ENCODE measurements at regions not wholly inside any gene's neighbourhood (a gene's known extent, or its start where the extent isn't known, plus 50 kb on each side); places are given as distances from the start of the nearest gene placed in this dataset.
A peak's percentile ranks its signal among the peaks of the same experiment; 100 is the strongest.

- POLR2A ChIA-PET = no interaction called here
These were observed 196.0 kb downstream of the NR4A2 start for GRCh38 chr2:156136566-156136965.

GRCh38 chr2:156134887-156135286 is 197.6 kb downstream of the NR4A2 start:
- CTCF ChIA-PET = interaction anchor here (0.6 kb wide), 1 partner anchor 450 kb away, joined by 3 read pairs; no protein-coding TSS in a partner anchor
- Histone ChIP-seq H3K27ac (ENCODE audit: extremely low read depth, low read depth, low read length) (no peak overlapping the region), H3K36me3 (ENCODE audit: control insufficient read depth in 2 of 2, insufficient read depth in 1 of 2, low read length in 2 of 2) (no peaks in the 10 kb centered on the region), H3K4me3 (ENCODE audit: low read depth, low read length) (no peak overlapping the region), H3K9me3 (ENCODE audit: control insufficient read depth, insufficient read depth, low read depth, low read length) (no peaks in the 10 kb centered on the region), H3K4me1 (ENCODE audit: control insufficient read depth, insufficient read depth, low read length) (no peaks in the 10 kb centered on the region)
- POLR2A ChIA-PET = no interaction called here
- TF ChIP-seq, protein P1, sequence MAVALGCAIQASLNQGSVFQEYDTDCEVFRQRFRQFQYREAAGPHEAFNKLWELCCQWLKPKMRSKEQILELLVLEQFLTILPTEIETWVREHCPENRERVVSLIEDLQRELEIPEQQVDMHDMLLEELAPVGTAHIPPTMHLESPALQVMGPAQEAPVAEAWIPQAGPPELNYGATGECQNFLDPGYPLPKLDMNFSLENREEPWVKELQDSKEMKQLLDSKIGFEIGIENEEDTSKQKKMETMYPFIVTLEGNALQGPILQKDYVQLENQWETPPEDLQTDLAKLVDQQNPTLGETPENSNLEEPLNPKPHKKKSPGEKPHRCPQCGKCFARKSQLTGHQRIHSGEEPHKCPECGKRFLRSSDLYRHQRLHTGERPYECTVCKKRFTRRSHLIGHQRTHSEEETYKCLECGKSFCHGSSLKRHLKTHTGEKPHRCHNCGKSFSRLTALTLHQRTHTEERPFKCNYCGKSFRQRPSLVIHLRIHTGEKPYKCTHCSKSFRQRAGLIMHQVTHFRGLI (tag by site-specific recombination; IDR thresholded peaks at IDR 0.05) = no peak
- no peak for TF ChIP-seq ZSCAN5A (tag by site-specific recombination; IDR thresholded peaks at IDR 0.05)
- TF ChIP-seq, protein P2, sequence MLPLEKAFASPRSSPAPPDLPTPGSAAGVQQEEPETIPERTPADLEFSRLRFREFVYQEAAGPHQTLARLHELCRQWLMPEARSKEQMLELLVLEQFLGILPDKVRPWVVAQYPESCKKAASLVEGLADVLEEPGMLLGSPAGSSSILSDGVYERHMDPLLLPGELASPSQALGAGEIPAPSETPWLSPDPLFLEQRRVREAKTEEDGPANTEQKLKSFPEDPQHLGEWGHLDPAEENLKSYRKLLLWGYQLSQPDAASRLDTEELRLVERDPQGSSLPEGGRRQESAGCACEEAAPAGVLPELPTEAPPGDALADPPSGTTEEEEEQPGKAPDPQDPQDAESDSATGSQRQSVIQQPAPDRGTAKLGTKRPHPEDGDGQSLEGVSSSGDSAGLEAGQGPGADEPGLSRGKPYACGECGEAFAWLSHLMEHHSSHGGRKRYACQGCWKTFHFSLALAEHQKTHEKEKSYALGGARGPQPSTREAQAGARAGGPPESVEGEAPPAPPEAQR (tag by site-specific recombination; IDR thresholded peaks at IDR 0.05) = no peak
- no peak for TF ChIP-seq ZNF610 (tag by site-specific recombination; IDR thresholded peaks at IDR 0.05; ENCODE audit: borderline replicate concordance)
- no peak for TF ChIP-seq ZBTB48 (tag by site-specific recombination; IDR thresholded peaks at IDR 0.05)
- TF ChIP-seq ZNF658 (tag by site-specific recombination; IDR thresholded peaks at IDR 0.05) = no peak
- TF ChIP-seq, protein P3, sequence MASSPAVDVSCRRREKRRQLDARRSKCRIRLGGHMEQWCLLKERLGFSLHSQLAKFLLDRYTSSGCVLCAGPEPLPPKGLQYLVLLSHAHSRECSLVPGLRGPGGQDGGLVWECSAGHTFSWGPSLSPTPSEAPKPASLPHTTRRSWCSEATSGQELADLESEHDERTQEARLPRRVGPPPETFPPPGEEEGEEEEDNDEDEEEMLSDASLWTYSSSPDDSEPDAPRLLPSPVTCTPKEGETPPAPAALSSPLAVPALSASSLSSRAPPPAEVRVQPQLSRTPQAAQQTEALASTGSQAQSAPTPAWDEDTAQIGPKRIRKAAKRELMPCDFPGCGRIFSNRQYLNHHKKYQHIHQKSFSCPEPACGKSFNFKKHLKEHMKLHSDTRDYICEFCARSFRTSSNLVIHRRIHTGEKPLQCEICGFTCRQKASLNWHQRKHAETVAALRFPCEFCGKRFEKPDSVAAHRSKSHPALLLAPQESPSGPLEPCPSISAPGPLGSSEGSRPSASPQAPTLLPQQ (tag by site-specific recombination; IDR thresholded peaks at IDR 0.05) = no peak
- no peak for TF ChIP-seq ZNF561 (tag by site-specific recombination; IDR thresholded peaks at IDR 0.05; ENCODE audit: borderline replicate concordance)
- no peak for TF ChIP-seq KLF1 (tag by site-specific recombination; IDR thresholded peaks at IDR 0.05)

More at GRCh38 chr2:156136566-156136965, 196.0 kb downstream of the NR4A2 start:
- Histone ChIP-seq H3K4me1 (ENCODE audit: control insufficient read depth, insufficient read depth, low read length) (no peaks in the 10 kb centered on the region), H3K27ac (ENCODE audit: extremely low read depth, low read depth, low read length) (no peak overlapping the region), H3K4me3 (ENCODE audit: low read depth, low read length) (no peak overlapping the region), H3K36me3 (ENCODE audit: control insufficient read depth in 2 of 2, insufficient read depth in 1 of 2, low read length in 2 of 2) (no peaks in the 10 kb centered on the region), H3K9me3 (ENCODE audit: control insufficient read depth, insufficient read depth, low read depth, low read length) (no peaks in the 10 kb centered on the region)
- CTCF ChIA-PET = interaction anchor here (0.7 kb wide), 1 partner anchor 13 kb away, joined by 3 read pairs; no protein-coding TSS in a partner anchor
- TF ChIP-seq ZNF354C (tag by site-specific recombination; IDR thresholded peaks at IDR 0.05; ENCODE audit: borderline replicate concordance, low read depth) (no peak), WT1 (tag by site-specific recombination; IDR thresholded peaks at IDR 0.05) (0 out of 2 replicates have a peak, but pooled peaks have one; percentile 27)

DNA sequence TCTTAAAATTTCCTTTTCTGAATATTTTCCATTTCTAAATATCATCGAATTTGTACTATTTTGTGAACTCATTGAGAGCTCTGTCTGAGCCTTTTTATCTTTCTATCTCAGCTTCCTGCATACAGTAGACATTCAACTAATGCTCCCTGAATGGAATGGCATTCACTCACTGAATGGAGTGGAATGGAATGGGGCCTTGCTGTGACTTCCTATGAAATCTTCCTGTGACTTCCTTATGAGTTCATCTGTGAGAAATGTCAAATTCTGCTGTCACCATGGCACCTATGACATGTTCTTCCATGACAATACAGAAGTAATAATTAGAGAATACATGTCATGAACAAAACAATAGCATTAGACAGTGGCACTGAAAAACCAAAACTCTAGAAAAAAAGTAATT is 199.6 kb downstream of the NR4A2 start:
- Histone ChIP-seq H3K4me3 (ENCODE audit: low read depth, low read length) (no peak overlapping the region), H3K36me3 (ENCODE audit: control insufficient read depth in 2 of 2, insufficient read depth in 1 of 2, low read length in 2 of 2) (no peaks in the 10 kb centered on the region), H3K27ac (ENCODE audit: extremely low read depth, low read depth, low read length) (no peak overlapping the region), H3K9me3 (ENCODE audit: control insufficient read depth, insufficient read depth, low read depth, low read length) (no peaks in the 10 kb centered on the region), H3K4me1 (ENCODE audit: control insufficient read depth, insufficient read depth, low read length) (no peaks in the 10 kb centered on the region)
- ChIA-PET POLR2A (no interaction called here), CTCF (no interaction called here)
- TF ChIP-seq RBAK (tag by site-specific recombination; IDR thresholded peaks at IDR 0.05) (no peak), ZNF157 (tag by site-specific recombination; IDR thresholded peaks at IDR 0.05) (no peak), ZNF280C (tag by site-specific recombination; IDR thresholded peaks at IDR 0.05) (no peak), ZNF292 (tag by site-specific recombination; IDR thresholded peaks at IDR 0.05; ENCODE audit: borderline replicate concordance, low read depth) (no peak), TRIM28 (IDR thresholded peaks at IDR 0.05; ENCODE audit: borderline replicate concordance, low read length) (no peak), KLF9 (tag by site-specific recombination; IDR thresholded peaks at IDR 0.05; ENCODE audit: low read depth) (no peak), ZNF138 (tag by site-specific recombination; IDR thresholded peaks at IDR 0.05; ENCODE audit: borderline replicate concordance) (no peak), ZNF37A (tag by site-specific recombination; IDR thresholded peaks at IDR 0.05) (no peak), ZNF585B (tag by site-specific recombination; IDR thresholded peaks at IDR 0.05) (no peak)
- TF ChIP-seq, protein P4, sequence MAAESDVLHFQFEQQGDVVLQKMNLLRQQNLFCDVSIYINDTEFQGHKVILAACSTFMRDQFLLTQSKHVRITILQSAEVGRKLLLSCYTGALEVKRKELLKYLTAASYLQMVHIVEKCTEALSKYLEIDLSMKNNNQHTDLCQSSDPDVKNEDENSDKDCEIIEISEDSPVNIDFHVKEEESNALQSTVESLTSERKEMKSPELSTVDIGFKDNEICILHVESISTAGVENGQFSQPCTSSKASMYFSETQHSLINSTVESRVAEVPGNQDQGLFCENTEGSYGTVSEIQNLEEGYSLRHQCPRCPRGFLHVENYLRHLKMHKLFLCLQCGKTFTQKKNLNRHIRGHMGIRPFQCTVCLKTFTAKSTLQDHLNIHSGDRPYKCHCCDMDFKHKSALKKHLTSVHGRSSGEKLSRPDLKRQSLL (tag by site-specific recombination; IDR thresholded peaks at IDR 0.05) = no peak
